GM12878 (cell line): ENCODE measurements at regions not wholly inside any gene's neighbourhood (a gene's known extent, or its start where the extent isn't known, plus 50 kb on each side); places are given as distances from the start of the nearest gene placed in this dataset.

Source experiments
- BRCA1 ChIP-seq: IDR thresholded peaks from 2 replicates; pipeline ENCODE4 v1.6.1; 2011; ENCODE audit warnings: low read depth, low read length, improper control_type of control experiment
- CBFB ChIP-seq: IDR thresholded peaks from 2 replicates; pipeline ENCODE4 v1.6.1; 2016; ENCODE audit warnings: antibody characterized with exemption, low read depth
- CREB1 ChIP-seq: IDR thresholded peaks from 2 replicates; pipeline ENCODE4 v1.6.1; 2012; ENCODE audit warnings: low read depth, mild to moderate bottlenecking, inconsistent platforms
- EP300 ChIP-seq, 2 experiments: fragments of 150-350 bp in 1 of 2; IDR thresholded peaks; 2 replicates each; pipeline ENCODE4 v1.6.1; 2011 to 2012; ENCODE audit warnings: low read depth in 2 of 2, low read length in 2 of 2, borderline replicate concordance in 1 of 2, improper control_type of control experiment in 1 of 2, inconsistent platforms in 1 of 2; ENCODE audit not compliant: control insufficient read depth in 1 of 2
- JUNB ChIP-seq: IDR thresholded peaks from 2 replicates; pipeline ENCODE4 v1.6.1; 2016; ENCODE audit warnings: antibody characterized with exemption, mild to moderate bottlenecking
- NR2C1 ChIP-seq: fragments of 450-650 bp; IDR thresholded peaks from 2 replicates; pipeline ENCODE4 v1.6.1; 2017; ENCODE audit warnings: antibody characterized with exemption, mild to moderate bottlenecking, moderate library complexity
- POLR2A ChIP-seq: IDR thresholded peaks from 2 replicates; pipeline ENCODE4 v1.6.1; 2011; ENCODE audit warnings: low read depth, mild to moderate bottlenecking, low read length
- POLR2AphosphoS5 ChIP-seq: IDR thresholded peaks from 2 replicates; pipeline ENCODE4 v1.6.1; 2011; ENCODE audit warnings: mild to moderate bottlenecking, low read length, inconsistent platforms
- RAD21 ChIP-seq: IDR thresholded peaks from 2 replicates; pipeline ENCODE4 v1.6.1; 2011; ENCODE audit warnings: mild to moderate bottlenecking, low read depth, low read length, moderate library complexity; ENCODE audit not compliant: insufficient read depth
- YY1 ChIP-seq: IDR thresholded peaks from 2 replicates; pipeline ENCODE4 v1.6.1; 2011; ENCODE audit warnings: low read depth, mild to moderate bottlenecking, low read length
- TF ChIP-seq, protein P1 (sequence below), 3 experiments: IDR thresholded peaks in 2 of 3; conservative IDR thresholded peaks in 1 of 3; 2 replicates each; pipeline ENCODE4 v1.5.1; 2011; ENCODE audit warnings: low read depth in 3 of 3, low read length in 3 of 3, mild to moderate bottlenecking in 3 of 3, control low read depth in 2 of 3, moderate library complexity in 2 of 3, inconsistent platforms in 1 of 3, mixed read lengths in 1 of 3; ENCODE audit not compliant: control insufficient read depth in 2 of 3, insufficient read depth in 1 of 3; ENCODE audit errors: extremely low read depth in 1 of 3
- TF ChIP-seq, protein P2 (sequence below): IDR thresholded peaks from 2 replicates; pipeline ENCODE4 v1.6.1; 2012; ENCODE audit warnings: mild to moderate bottlenecking, low read depth, low read length
- TF ChIP-seq, protein P3 (sequence below): fragments of 450-650 bp; IDR thresholded peaks from 2 replicates; pipeline ENCODE4 v1.6.1; 2017; ENCODE audit warnings: antibody characterized with exemption, mild to moderate bottlenecking, moderate library complexity
- TF ChIP-seq, protein P4 (sequence below): fragments of 450-650 bp; IDR thresholded peaks from 2 replicates; pipeline ENCODE4 v1.6.1; 2017; ENCODE audit warnings: mild to moderate bottlenecking, moderate library complexity

DNA sequence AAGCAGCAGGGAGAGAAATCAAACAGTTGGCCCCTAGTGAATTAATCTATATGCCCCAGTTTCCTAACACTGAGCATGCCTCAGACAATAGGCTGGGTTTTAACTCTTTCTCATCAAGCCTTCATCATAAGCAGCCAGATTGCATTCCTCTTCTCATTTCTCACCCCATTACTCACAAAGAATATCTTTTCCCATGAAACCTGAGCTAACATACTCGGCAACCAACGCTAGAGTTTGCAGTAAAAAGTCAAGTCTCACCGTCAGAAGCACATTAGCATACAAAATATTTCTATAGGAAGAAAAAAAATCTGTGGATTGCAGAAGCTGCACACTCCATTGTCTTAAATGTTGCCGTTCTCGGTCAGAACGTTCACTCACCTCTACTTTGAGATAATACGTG is 429.9 kb upstream of the ARID1B start:
- TF ChIP-seq NR2C1 (no peak), RAD21 (no peak), BRCA1 (no peak), YY1 (no peak), POLR2AphosphoS5 (no peak), JUNB (no peak), EP300 (IDR thresholded peaks at IDR 0.05; ENCODE audit: borderline replicate concordance in 1 of 2, control insufficient read depth in 1 of 2, low read depth in 2 of 2, low read length in 2 of 2) (no peak), CBFB (no peak), CREB1 (no peak), POLR2A (no peak)
- TF ChIP-seq, protein P1, sequence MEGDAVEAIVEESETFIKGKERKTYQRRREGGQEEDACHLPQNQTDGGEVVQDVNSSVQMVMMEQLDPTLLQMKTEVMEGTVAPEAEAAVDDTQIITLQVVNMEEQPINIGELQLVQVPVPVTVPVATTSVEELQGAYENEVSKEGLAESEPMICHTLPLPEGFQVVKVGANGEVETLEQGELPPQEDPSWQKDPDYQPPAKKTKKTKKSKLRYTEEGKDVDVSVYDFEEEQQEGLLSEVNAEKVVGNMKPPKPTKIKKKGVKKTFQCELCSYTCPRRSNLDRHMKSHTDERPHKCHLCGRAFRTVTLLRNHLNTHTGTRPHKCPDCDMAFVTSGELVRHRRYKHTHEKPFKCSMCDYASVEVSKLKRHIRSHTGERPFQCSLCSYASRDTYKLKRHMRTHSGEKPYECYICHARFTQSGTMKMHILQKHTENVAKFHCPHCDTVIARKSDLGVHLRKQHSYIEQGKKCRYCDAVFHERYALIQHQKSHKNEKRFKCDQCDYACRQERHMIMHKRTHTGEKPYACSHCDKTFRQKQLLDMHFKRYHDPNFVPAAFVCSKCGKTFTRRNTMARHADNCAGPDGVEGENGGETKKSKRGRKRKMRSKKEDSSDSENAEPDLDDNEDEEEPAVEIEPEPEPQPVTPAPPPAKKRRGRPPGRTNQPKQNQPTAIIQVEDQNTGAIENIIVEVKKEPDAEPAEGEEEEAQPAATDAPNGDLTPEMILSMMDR (IDR thresholded peaks at IDR 0.05 in 2 of 3, conservative IDR thresholded peaks at IDR 0.05 in 1 of 3; ENCODE audit: control insufficient read depth in 2 of 3, extremely low read depth in 1 of 3, insufficient read depth in 1 of 3, low read depth in 3 of 3, low read length in 3 of 3): no peak
- TF ChIP-seq, protein P2, sequence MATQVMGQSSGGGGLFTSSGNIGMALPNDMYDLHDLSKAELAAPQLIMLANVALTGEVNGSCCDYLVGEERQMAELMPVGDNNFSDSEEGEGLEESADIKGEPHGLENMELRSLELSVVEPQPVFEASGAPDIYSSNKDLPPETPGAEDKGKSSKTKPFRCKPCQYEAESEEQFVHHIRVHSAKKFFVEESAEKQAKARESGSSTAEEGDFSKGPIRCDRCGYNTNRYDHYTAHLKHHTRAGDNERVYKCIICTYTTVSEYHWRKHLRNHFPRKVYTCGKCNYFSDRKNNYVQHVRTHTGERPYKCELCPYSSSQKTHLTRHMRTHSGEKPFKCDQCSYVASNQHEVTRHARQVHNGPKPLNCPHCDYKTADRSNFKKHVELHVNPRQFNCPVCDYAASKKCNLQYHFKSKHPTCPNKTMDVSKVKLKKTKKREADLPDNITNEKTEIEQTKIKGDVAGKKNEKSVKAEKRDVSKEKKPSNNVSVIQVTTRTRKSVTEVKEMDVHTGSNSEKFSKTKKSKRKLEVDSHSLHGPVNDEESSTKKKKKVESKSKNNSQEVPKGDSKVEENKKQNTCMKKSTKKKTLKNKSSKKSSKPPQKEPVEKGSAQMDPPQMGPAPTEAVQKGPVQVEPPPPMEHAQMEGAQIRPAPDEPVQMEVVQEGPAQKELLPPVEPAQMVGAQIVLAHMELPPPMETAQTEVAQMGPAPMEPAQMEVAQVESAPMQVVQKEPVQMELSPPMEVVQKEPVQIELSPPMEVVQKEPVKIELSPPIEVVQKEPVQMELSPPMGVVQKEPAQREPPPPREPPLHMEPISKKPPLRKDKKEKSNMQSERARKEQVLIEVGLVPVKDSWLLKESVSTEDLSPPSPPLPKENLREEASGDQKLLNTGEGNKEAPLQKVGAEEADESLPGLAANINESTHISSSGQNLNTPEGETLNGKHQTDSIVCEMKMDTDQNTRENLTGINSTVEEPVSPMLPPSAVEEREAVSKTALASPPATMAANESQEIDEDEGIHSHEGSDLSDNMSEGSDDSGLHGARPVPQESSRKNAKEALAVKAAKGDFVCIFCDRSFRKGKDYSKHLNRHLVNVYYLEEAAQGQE: no peak
- TF ChIP-seq, protein P3, sequence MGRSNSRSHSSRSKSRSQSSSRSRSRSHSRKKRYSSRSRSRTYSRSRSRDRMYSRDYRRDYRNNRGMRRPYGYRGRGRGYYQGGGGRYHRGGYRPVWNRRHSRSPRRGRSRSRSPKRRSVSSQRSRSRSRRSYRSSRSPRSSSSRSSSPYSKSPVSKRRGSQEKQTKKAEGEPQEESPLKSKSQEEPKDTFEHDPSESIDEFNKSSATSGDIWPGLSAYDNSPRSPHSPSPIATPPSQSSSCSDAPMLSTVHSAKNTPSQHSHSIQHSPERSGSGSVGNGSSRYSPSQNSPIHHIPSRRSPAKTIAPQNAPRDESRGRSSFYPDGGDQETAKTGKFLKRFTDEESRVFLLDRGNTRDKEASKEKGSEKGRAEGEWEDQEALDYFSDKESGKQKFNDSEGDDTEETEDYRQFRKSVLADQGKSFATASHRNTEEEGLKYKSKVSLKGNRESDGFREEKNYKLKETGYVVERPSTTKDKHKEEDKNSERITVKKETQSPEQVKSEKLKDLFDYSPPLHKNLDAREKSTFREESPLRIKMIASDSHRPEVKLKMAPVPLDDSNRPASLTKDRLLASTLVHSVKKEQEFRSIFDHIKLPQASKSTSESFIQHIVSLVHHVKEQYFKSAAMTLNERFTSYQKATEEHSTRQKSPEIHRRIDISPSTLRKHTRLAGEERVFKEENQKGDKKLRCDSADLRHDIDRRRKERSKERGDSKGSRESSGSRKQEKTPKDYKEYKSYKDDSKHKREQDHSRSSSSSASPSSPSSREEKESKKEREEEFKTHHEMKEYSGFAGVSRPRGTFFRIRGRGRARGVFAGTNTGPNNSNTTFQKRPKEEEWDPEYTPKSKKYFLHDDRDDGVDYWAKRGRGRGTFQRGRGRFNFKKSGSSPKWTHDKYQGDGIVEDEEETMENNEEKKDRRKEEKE: no peak
- TF ChIP-seq, protein P4, sequence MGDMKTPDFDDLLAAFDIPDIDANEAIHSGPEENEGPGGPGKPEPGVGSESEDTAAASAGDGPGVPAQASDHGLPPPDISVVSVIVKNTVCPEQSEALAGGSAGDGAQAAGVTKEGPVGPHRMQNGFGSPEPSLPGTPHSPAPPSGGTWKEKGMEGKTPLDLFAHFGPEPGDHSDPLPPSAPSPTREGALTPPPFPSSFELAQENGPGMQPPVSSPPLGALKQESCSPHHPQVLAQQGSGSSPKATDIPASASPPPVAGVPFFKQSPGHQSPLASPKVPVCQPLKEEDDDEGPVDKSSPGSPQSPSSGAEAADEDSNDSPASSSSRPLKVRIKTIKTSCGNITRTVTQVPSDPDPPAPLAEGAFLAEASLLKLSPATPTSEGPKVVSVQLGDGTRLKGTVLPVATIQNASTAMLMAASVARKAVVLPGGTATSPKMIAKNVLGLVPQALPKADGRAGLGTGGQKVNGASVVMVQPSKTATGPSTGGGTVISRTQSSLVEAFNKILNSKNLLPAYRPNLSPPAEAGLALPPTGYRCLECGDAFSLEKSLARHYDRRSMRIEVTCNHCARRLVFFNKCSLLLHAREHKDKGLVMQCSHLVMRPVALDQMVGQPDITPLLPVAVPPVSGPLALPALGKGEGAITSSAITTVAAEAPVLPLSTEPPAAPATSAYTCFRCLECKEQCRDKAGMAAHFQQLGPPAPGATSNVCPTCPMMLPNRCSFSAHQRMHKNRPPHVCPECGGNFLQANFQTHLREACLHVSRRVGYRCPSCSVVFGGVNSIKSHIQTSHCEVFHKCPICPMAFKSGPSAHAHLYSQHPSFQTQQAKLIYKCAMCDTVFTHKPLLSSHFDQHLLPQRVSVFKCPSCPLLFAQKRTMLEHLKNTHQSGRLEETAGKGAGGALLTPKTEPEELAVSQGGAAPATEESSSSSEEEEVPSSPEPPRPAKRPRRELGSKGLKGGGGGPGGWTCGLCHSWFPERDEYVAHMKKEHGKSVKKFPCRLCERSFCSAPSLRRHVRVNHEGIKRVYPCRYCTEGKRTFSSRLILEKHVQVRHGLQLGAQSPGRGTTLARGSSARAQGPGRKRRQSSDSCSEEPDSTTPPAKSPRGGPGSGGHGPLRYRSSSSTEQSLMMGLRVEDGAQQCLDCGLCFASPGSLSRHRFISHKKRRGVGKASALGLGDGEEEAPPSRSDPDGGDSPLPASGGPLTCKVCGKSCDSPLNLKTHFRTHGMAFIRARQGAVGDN: no peak
